ENCODE measurements at regions not wholly inside any gene's neighbourhood (a gene's known extent, or its start where the extent isn't known, plus 50 kb on each side); places are given as distances from the start of the nearest gene placed in this dataset.

- Mint-ChIP-seq H3K27ac (ENCODE audit: low read depth) (no peak overlapping the region), H3K4me3 (no peak overlapping the region), H3K27me3 (peaks cover 58% of the 10 kb centered on the region), H3K4me1 (no peaks in the 10 kb centered on the region), H3K36me3 (ENCODE audit: insufficient read depth) (no peaks in the 10 kb centered on the region), H3K9me3 (no peaks in the 10 kb centered on the region)
- DNase-seq (ENCODE audit: low spot score in 2 of 2) = no peak
- ATAC-seq (replicated peaks; ENCODE audit: extremely low read depth, poor library complexity, severe bottlenecking) = no peak
These were observed 102.5 kb upstream of the FOXC1 start for GRCh38 chr6:1507251-1507650.

GRCh38 chr6:1509241-1509640 is 100.5 kb upstream of the FOXC1 start:
- Mint-ChIP-seq H3K36me3 (ENCODE audit: insufficient read depth) (no peaks in the 10 kb centered on the region), H3K4me3 (no peak overlapping the region), H3K9me3 (no peaks in the 10 kb centered on the region), H3K27ac (ENCODE audit: low read depth) (no peak overlapping the region), H3K4me1 (no peaks in the 10 kb centered on the region), H3K27me3 (peaks cover 56% of the 10 kb centered on the region)
- no peak for ATAC-seq (replicated peaks; ENCODE audit: extremely low read depth, poor library complexity, severe bottlenecking)
- no peak for DNase-seq (ENCODE audit: low spot score in 2 of 2)

GRCh38 chr6:1510239-1510638 is 99.5 kb upstream of the FOXC1 start:
- ATAC-seq (replicated peaks; ENCODE audit: extremely low read depth, poor library complexity, severe bottlenecking) (no peak), DNase-seq (ENCODE audit: low spot score in 2 of 2) (no peak)
- no peaks in the 10 kb centered on the region for H3K9me3 Mint-ChIP-seq
- no peaks in the 10 kb centered on the region for H3K36me3 Mint-ChIP-seq (ENCODE audit: insufficient read depth)
- H3K4me3 Mint-ChIP-seq = no peak overlapping the region
- H3K4me1 Mint-ChIP-seq = no peaks in the 10 kb centered on the region
- H3K27me3 Mint-ChIP-seq = peaks cover 51% of the 10 kb centered on the region
- H3K27ac Mint-ChIP-seq (ENCODE audit: low read depth) = no peak overlapping the region

GRCh38 chr6:1513215-1513780 is 96.4 kb upstream of the FOXC1 start:
- Mint-ChIP-seq H3K9me3 (no peaks in the 10 kb centered on the region), H3K27ac (ENCODE audit: low read depth) (no peak overlapping the region), H3K4me1 (no peaks in the 10 kb centered on the region), H3K27me3 (peaks cover 50% of the 10 kb centered on the region), H3K4me3 (no peak overlapping the region), H3K36me3 (ENCODE audit: insufficient read depth) (peaks cover 2% of the 10 kb centered on the region)
- no peak for ATAC-seq (replicated peaks; ENCODE audit: extremely low read depth, poor library complexity, severe bottlenecking)
- no peak for DNase-seq (ENCODE audit: low spot score in 2 of 2)

- Mint-ChIP-seq H3K36me3 (ENCODE audit: insufficient read depth) (peaks cover 2% of the 10 kb centered on the region), H3K4me3 (no peak overlapping the region), H3K27ac (ENCODE audit: low read depth) (no peak overlapping the region), H3K9me3 (no peaks in the 10 kb centered on the region), H3K27me3 (peaks cover 44% of the 10 kb centered on the region), H3K4me1 (no peaks in the 10 kb centered on the region)
- no peak for ATAC-seq (replicated peaks; ENCODE audit: extremely low read depth, poor library complexity, severe bottlenecking)
- no peak for DNase-seq (ENCODE audit: low spot score in 2 of 2)
These were observed 95.6 kb upstream of the FOXC1 start for GRCh38 chr6:1514078-1514477.

GRCh38 chr6:1515280-1515679 is 94.4 kb upstream of the FOXC1 start:
- Mint-ChIP-seq H3K27ac (ENCODE audit: low read depth) (no peak overlapping the region), H3K9me3 (no peaks in the 10 kb centered on the region), H3K27me3 (peaks cover 32% of the 10 kb centered on the region), H3K4me1 (no peaks in the 10 kb centered on the region), H3K4me3 (no peak overlapping the region), H3K36me3 (ENCODE audit: insufficient read depth) (peaks cover 2% of the 10 kb centered on the region)
- DNase-seq (ENCODE audit: low spot score in 2 of 2) (no peak), ATAC-seq (replicated peaks; ENCODE audit: extremely low read depth, poor library complexity, severe bottlenecking) (no peak)

GRCh38 chr6:1515781-1516180 is 93.9 kb upstream of the FOXC1 start:
- Mint-ChIP-seq H3K4me1 (no peaks in the 10 kb centered on the region), H3K4me3 (no peak overlapping the region), H3K36me3 (ENCODE audit: insufficient read depth) (peaks cover 2% of the 10 kb centered on the region), H3K9me3 (no peaks in the 10 kb centered on the region), H3K27ac (ENCODE audit: low read depth) (no peak overlapping the region), H3K27me3 (peaks cover 31% of the 10 kb centered on the region)
- ATAC-seq (replicated peaks; ENCODE audit: extremely low read depth, poor library complexity, severe bottlenecking) (no peak), DNase-seq (ENCODE audit: low spot score in 2 of 2) (no peak)

GRCh38 chr6:1516742-1517520 is 92.8 kb upstream of the FOXC1 start:
- no peak overlapping the region for H3K27ac Mint-ChIP-seq (ENCODE audit: low read depth)
- peaks cover 28% of the 10 kb centered on the region for H3K27me3 Mint-ChIP-seq
- no peak overlapping the region for H3K4me3 Mint-ChIP-seq
- ATAC-seq (replicated peaks; ENCODE audit: extremely low read depth, poor library complexity, severe bottlenecking) (no peak), DNase-seq (ENCODE audit: low spot score in 2 of 2) (no peak)
- H3K4me1 Mint-ChIP-seq = no peaks in the 10 kb centered on the region
- H3K9me3 Mint-ChIP-seq = no peaks in the 10 kb centered on the region
- peaks cover 2% of the 10 kb centered on the region for H3K36me3 Mint-ChIP-seq (ENCODE audit: insufficient read depth)

GRCh38 chr6:1518855-1519254 is 90.9 kb upstream of the FOXC1 start:
- peaks cover 2% of the 10 kb centered on the region for H3K36me3 Mint-ChIP-seq (ENCODE audit: insufficient read depth)
- DNase-seq (ENCODE audit: low spot score in 2 of 2) = no peak
- no peak overlapping the region for H3K4me3 Mint-ChIP-seq
- peaks cover 39% of the 10 kb centered on the region for H3K27me3 Mint-ChIP-seq
- peaks cover under 1% of the 10 kb centered on the region for H3K4me1 Mint-ChIP-seq
- no peak overlapping the region for H3K27ac Mint-ChIP-seq (ENCODE audit: low read depth)
- no peak for ATAC-seq (replicated peaks; ENCODE audit: extremely low read depth, poor library complexity, severe bottlenecking)
- H3K9me3 Mint-ChIP-seq = no peaks in the 10 kb centered on the region

GRCh38 chr6:1519597-1519996 is 90.1 kb upstream of the FOXC1 start:
- no peak overlapping the region for H3K4me3 Mint-ChIP-seq
- H3K36me3 Mint-ChIP-seq (ENCODE audit: insufficient read depth) = peaks cover 2% of the 10 kb centered on the region
- ATAC-seq (replicated peaks; ENCODE audit: extremely low read depth, poor library complexity, severe bottlenecking) (no peak), DNase-seq (ENCODE audit: low spot score in 2 of 2) (no peak)
- no peak overlapping the region for H3K27ac Mint-ChIP-seq (ENCODE audit: low read depth)
- peaks cover 8% of the 10 kb centered on the region for H3K4me1 Mint-ChIP-seq
- peaks cover 39% of the 10 kb centered on the region for H3K27me3 Mint-ChIP-seq
- H3K9me3 Mint-ChIP-seq = no peaks in the 10 kb centered on the region

- Mint-ChIP-seq H3K4me1 (peaks cover 27% of the 10 kb centered on the region), H3K27me3 (peaks cover 22% of the 10 kb centered on the region), H3K4me3 (no peak overlapping the region), H3K27ac (ENCODE audit: low read depth) (no peak overlapping the region), H3K9me3 (no peaks in the 10 kb centered on the region), H3K36me3 (ENCODE audit: insufficient read depth) (no peaks in the 10 kb centered on the region)
- no peak for ATAC-seq (replicated peaks; ENCODE audit: extremely low read depth, poor library complexity, severe bottlenecking)
- no peak for DNase-seq (ENCODE audit: low spot score in 2 of 2)
These were observed 86.9 kb upstream of the FOXC1 start for GRCh38 chr6:1522779-1523178.

- Mint-ChIP-seq H3K4me1 (peaks cover 31% of the 10 kb centered on the region), H3K9me3 (no peaks in the 10 kb centered on the region), H3K4me3 (peak overlapping the region; percentile 62), H3K27me3 (peaks cover 22% of the 10 kb centered on the region), H3K27ac (ENCODE audit: low read depth) (no peak overlapping the region), H3K36me3 (ENCODE audit: insufficient read depth) (no peaks in the 10 kb centered on the region)
- ATAC-seq (replicated peaks; ENCODE audit: extremely low read depth, poor library complexity, severe bottlenecking) (peak; percentile 76), DNase-seq (ENCODE audit: low spot score in 2 of 2) (peak; percentile 60 to 66)
These were observed 85.7 kb upstream of the FOXC1 start for GRCh38 chr6:1524040-1524480.

- no peaks in the 10 kb centered on the region for H3K9me3 Mint-ChIP-seq
- no peak overlapping the region for H3K4me3 Mint-ChIP-seq
- H3K27me3 Mint-ChIP-seq = peaks cover 22% of the 10 kb centered on the region
- no peak for ATAC-seq (replicated peaks; ENCODE audit: extremely low read depth, poor library complexity, severe bottlenecking)
- DNase-seq (ENCODE audit: low spot score in 2 of 2) = no peak
- no peak overlapping the region for H3K27ac Mint-ChIP-seq (ENCODE audit: low read depth)
- peaks cover 40% of the 10 kb centered on the region for H3K4me1 Mint-ChIP-seq
- H3K36me3 Mint-ChIP-seq (ENCODE audit: insufficient read depth) = no peaks in the 10 kb centered on the region
These were observed 84.2 kb upstream of the FOXC1 start for GRCh38 chr6:1525364-1526038.
